Liver (tissue), 3 donors: ENCODE measurements at regions not wholly inside any gene's neighbourhood (a gene's known extent, or its start where the extent isn't known, plus 50 kb on each side); places are given as distances from the start of the nearest gene placed in this dataset.
"Not testable (repeated sequence)": the region's sequence is repeated elsewhere in the genome, so short reads cannot be mapped to it uniquely, and the experiment has no call there.

Experiments
- ATF3 ChIP-seq: IDR thresholded peaks from 2 replicates; pipeline ENCODE4 v1.6.1; 2016; ENCODE audit warnings: antibody characterized with exemption
- CTCF ChIP-seq: fragments of 150-350 bp; IDR thresholded peaks from 2 replicates; pipeline ENCODE4 v1.5.1; 2017; ENCODE audit warnings: improper control_type of control experiment, low read depth, low read length; ENCODE audit not compliant: missing input control
- EGR1 ChIP-seq, 2 donors: IDR thresholded peaks; 2 replicates each; pipeline ENCODE4 v1.6.1; 2016 to 2018; ENCODE audit warnings: antibody characterized with exemption in 2 of 2, low read depth in 2 of 2
- MAX ChIP-seq: IDR thresholded peaks from 2 replicates; pipeline ENCODE4 v1.6.1; 2016; ENCODE audit warnings: antibody characterized with exemption
- RAD21 ChIP-seq, 2 donors: IDR thresholded peaks; 2 replicates each; pipeline ENCODE4 v1.6.1; 2016; ENCODE audit warnings: antibody characterized with exemption in 2 of 2, mild to moderate bottlenecking in 2 of 2
- RXRA ChIP-seq, 2 donors: IDR thresholded peaks; 2 replicates each; pipeline ENCODE4 v1.6.1; 2017 to 2018; ENCODE audit warnings: antibody characterized with exemption in 2 of 2, mild to moderate bottlenecking in 1 of 2
- SP1 ChIP-seq: IDR thresholded peaks from 2 replicates; pipeline ENCODE4 v1.6.1; 2018; ENCODE audit warnings: antibody characterized with exemption, mild to moderate bottlenecking
- TAF1 ChIP-seq: conservative IDR thresholded peaks from 2 replicates; pipeline ENCODE4 v1.6.1; 2016; ENCODE audit warnings: antibody characterized with exemption, mild to moderate bottlenecking
- YY1 ChIP-seq: IDR thresholded peaks from 2 replicates; pipeline ENCODE4 v1.6.1; 2016; ENCODE audit warnings: antibody characterized with exemption, mild to moderate bottlenecking
- TF ChIP-seq, protein P1 (sequence below): IDR thresholded peaks from 2 replicates; pipeline ENCODE4 v1.6.1; 2016; ENCODE audit warnings: antibody characterized with exemption
- donor health status: healthy.
- donor health status: healthy.

DNA sequence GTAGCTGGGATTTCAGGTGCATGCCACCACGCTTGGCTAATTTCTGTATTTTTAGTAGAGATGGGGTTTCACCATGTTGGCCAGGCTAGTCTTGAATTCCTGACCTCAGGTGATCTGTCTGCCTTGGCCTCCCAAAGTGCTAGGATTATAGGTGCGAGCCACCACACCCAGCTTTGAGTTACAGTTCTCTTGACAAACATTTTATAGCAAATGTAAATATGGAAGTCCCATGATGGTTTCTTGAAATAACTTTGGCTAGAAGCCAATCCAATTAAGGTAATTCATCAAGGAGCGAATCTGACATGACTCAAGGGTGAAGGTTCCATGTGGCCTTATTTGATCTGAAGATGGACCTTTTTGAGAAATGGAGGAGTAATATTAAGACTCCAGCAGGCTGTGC is 76.2 kb upstream of the RFLNA start:
- TF ChIP-seq TAF1; CTCF; RAD21 (IDR thresholded peaks at IDR 0.05); SP1; MAX; RXRA (IDR thresholded peaks at IDR 0.05); ATF3; YY1; EGR1 (IDR thresholded peaks at IDR 0.05; ENCODE audit: low read depth in 2 of 2): not testable (repeated sequence)
- TF ChIP-seq, protein P1, sequence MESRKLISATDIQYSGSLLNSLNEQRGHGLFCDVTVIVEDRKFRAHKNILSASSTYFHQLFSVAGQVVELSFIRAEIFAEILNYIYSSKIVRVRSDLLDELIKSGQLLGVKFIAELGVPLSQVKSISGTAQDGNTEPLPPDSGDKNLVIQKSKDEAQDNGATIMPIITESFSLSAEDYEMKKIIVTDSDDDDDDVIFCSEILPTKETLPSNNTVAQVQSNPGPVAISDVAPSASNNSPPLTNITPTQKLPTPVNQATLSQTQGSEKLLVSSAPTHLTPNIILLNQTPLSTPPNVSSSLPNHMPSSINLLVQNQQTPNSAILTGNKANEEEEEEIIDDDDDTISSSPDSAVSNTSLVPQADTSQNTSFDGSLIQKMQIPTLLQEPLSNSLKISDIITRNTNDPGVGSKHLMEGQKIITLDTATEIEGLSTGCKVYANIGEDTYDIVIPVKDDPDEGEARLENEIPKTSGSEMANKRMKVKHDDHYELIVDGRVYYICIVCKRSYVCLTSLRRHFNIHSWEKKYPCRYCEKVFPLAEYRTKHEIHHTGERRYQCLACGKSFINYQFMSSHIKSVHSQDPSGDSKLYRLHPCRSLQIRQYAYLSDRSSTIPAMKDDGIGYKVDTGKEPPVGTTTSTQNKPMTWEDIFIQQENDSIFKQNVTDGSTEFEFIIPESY, result not testable (repeated sequence)
